NOMO-1 treated with dmso at 0.1 percent for 144 hours (cell line): ENCODE measurements at regions not wholly inside any gene's neighbourhood (a gene's known extent, or its start where the extent isn't known, plus 50 kb on each side); places are given as distances from the start of the nearest gene placed in this dataset.
"Not testable (repeated sequence)": the region's sequence is repeated elsewhere in the genome, so short reads cannot be mapped to it uniquely, and the experiment has no call there.

Source experiments
- DNase-seq: peaks from one replicate; lab custom pipeline; 2025; ENCODE audit not compliant: unreplicated experiment; lab: John Stamatoyannopoulos, UW

DNA sequence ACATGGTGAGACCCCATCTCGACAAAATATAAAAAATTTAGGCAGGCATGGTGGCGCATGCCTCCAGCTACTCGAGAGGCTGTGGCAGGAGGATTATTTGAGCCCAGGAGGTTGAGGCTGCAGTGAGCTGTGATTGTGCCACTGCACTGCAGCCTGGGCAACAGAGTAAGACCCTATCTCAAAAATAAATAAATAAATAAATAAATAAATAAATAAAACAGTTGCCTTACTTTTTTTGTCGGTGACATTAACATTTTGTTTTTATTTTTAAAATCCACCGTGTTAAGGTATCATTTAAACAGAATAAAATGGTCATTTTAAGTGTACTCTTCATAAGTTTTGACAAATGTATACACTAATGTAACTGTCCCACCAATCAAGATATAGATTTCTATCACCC lies 57.0 kb downstream of the RASL11A start:
- DNase-seq, result no peak

DNA sequence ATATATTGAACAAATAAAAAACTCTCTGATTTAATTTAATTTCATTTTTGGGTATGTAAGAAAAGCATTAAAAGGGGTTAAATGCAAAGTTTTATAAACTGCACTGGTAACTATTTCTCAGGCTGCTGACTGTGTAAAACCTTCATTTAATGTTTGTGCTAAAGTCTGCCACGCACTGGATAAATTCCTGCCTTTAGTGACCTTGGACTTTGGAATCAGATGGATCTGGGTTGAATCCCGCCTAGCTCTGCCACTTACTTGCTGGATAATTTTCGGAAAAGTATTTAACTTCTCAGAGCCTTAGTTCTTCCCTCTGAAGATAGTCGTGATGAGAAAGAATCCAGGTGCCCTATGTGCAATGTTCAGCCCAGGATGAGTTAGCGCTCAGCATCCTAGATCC lies 58.6 kb downstream of the RASL11A start:
- DNase-seq, result no peak

DNA sequence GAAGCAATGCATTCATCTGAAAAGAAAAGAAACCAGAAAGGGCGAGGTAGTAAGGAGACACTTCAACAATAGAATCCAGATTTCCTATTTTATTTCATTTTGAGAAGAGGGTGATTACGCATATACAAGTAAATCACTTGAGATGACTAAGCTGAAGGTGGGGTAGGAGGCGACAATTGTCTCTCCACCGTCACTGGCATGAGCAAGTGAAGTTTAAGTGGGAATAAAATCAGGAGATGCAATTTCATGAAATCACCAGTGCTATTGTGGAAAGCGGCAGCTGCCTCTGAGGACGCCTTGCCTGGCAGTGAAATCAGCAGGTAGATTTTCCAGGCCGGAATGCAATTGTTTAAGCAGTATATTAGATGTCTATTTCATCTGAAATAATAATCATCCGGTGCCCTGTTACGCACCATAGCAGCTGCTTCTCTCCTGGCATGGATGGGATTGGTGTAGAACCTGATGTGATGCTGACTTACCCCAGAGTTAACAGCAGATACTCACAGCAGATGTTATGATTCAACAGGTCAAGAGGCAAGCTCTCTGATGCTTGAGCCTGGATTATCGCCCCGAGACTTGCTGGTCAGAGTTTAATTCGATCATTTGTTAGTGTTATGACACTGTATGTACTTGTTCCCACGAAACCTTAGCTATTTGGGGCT lies 64.3 kb downstream of the RASL11A start:
- no peak for DNase-seq

DNA sequence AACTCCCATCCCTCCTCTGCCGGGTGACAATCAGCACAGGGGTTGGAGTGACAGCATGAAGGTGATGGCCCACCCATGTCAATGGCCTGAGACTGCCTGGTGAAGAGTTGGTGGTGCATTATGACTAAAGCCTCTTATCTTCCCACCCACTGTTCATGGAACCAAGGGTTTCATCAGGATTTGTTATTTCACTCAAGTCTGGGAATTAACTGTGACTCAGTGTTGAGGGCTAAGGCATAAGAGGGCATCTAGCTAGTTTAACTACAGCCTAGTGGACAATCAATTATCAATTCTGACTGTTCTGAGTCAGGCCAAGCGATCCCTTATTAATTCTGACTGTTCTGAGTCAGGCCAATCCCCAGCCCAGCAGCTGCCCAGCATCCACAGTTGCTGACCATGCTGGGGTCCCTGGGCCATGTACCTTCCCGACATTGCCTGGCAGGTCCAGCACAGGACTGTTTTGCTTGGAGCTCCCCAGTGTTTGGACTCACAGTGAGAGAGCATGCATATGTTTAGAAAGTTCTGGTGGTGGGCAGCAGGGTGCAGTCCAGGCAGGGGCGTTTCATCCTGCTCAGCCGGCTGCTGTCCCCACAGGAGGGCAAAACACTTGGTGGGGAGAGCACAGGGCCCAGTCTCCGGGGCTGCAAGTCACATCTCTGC lies 65.5 kb downstream of the RASL11A start:
- no peak for DNase-seq

DNA sequence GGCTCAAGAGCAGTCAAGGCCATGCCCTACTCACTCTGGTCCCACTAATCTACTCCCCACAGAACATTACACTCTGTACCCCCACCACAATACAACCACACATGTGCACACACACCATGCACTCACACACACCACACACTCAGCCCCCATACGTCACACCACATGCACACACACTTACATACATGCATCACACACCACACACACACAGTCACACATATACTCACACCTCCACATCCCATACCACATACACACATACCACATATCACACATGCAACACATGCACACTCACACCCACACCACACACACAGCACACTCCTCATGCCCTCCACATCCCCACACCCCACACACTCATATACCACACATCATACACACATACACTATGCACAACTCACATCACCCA lies 67.6 kb downstream of the RASL11A start:
- DNase-seq, result no peak

DNA sequence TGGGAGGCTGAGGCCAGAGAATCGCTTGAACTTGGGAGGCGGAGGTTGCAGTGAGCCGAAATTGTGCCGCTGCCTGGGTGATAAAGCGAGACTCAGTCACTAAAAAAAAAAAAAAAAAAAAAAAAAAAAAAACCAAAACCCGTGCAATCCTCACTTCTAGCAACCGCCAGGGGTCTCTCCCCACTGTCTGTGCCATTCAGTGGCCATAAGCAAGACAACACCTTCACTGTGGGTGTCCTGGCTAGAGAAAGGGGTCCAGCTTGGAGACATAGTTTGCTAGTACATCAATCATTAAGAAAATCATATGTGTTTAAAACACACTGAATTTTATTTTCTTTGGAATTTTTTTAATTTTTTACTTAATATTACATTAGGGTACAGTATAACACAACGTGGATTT lies 68.2 kb downstream of the RASL11A start:
- no peak for DNase-seq

DNA sequence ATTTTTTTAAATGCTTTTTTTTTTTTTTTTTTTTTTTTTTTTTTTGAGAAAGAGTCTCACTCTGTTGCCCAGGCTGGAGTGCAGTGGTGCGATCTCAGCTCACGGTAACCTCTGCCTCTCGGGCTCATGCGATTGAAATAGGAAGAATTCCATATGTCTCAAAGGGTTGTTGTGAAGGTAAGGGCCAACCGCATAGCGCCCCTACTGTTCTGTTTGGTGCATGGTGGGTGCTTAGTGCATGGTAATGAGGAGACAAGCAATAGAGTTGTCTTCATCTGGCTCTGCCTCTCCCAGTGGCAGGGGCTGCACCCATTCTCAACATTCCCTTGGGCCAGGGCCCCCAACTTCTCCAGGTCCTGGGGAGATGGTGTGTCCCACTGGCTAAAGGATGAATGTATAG lies 68.7 kb downstream of the RASL11A start:
- peak; percentile 52 for DNase-seq

DNA sequence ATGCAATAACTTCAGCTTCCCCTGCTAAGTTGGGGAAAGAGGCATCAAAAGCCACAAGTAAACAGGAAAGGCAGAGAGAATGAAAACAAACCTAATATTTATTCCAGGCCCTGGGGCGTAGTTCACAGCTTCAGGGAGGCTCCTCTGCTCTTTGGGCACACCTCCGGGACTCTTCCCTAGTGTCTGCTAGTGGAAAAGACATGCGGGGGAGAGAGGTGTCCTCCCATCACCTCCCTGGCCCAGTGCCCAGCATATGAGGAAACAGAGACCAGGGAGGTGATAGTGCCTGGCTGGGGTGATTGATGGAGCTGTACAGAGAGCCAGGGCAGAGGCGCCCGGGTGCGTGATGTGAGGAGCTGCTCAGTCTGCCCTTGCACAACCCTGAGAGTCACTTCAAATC lies 71.0 kb downstream of the RASL11A start:
- no peak for DNase-seq

DNA sequence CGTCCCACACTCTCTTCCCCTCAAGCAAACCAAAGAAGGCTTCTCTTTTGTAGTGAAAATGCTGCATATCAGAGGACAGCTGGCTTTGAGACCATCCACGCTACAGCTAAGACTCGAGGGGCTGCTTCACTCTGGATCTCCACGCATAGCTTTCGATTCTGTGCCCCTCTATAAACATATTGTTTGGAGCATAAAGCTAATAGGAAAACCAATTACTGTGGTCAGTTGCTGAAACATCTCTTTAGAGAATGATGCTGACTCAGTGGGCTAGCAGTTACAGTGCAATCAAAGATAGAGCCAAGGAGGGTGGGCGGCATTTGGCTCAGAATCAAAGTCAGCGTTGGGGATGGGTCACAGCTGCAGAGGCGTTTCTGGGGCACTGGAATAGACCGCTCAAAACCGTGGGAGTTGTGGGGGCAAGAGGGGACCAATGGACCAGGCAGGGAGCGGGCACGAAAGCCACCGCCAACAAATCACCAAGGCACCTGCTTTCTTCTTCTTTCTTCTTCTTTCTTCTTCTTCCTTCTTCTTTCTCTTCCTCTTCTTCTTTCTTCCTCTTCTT lies 76.7 kb downstream of the RASL11A start:
- no peak for DNase-seq

DNA sequence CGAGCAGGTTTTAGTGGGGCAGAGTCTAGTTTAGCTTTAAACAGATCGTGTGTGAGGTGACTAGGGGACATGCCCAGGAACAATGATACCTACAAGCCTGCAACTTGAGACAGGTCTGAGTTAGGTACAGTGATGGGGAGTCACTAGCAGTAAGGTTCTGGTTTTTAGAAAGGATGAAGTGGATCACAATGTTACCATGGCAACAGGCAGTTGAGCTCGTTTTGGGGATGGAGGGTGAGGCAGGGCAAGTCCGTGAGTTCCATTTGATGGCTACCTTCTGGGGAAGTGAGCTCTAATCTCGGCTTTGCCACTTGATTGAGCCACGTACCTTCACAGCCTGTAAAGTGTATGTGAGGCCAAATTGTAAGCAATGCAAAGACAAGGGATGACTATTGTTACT lies 76.0 kb upstream of the GTF3A start:
- no peak for DNase-seq

DNA sequence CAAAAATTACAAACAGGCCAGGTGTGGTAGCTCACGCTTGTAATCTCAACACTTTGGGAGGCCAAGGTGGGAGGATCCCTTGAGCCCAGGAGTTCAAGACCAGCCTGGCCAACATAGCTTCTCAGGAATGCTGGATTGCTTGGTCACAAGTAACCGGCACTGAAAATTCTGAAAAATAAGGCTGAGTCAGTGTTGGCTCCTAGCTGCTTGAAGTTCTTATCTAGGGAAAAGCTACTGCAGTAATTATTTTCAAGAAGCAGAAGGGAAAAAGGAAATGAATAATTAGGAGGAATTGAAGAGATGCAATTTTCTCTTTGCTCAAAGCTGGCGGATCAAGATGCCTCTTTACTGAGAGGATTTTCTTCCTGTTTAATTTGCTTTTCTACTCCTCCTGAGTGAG lies 75.0 kb upstream of the GTF3A start:
- DNase-seq, result no peak

DNA sequence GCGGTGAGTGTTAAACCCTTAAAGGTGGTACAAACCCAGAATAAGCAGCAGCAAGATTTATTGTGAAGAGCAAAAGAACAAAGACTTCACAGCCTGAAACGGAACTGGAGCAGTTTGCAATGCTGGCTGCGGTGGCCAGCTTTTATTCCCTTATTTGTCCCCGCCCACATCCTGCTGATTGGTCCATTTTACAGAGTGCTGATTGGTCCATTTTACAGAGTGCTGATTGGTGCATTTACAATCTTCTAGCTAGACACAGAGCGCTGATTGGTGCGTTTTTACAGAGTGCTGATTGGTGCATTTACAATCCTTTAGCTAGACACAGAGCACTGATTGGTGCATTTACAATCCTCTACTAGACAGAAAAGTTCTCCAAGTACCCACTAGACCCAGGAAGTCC lies 73.6 kb upstream of the GTF3A start:
- DNase-seq, result not testable (repeated sequence)

DNA sequence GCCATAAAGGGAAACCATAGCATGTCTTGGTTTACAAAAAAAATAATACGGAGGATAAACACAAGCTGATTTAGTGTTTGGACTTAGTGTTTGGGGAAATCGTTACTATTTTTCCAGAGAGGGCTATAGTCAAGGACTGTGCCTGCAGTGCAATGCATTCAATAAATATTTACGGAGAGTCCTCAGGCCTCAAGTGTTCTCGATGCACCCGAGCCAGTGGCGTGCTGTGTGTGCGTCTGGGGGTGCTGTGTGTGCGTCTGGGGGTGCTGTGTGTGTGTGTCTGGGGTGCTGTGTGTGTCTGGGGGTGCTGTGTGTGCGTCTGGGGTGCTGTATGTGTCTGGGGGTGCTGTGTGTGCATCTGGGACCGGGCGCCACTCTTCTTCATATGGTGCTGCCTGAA lies 71.7 kb upstream of the GTF3A start:
- no peak for DNase-seq

DNA sequence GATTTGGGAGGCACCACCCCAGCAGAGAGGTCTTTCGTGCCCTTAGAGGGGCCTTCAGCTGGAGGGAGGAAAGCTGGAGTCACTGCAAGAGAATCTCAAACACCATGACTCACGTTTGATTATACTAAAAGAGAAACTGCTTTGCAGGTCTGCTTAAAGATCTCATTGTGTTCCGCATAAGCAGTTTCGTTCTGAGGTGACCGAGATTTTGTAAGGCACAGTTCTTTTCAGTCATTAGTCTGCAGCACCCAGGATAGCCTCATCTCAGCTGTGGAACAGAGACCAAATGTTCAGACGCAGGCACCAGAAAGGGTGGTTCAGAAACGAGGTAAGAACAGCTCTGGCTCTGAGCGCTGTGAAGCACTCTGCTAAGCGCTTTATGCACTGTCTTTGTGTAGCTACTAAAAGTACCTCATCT lies 71.2 kb upstream of the GTF3A start:
- DNase-seq, result peak; percentile 77

DNA sequence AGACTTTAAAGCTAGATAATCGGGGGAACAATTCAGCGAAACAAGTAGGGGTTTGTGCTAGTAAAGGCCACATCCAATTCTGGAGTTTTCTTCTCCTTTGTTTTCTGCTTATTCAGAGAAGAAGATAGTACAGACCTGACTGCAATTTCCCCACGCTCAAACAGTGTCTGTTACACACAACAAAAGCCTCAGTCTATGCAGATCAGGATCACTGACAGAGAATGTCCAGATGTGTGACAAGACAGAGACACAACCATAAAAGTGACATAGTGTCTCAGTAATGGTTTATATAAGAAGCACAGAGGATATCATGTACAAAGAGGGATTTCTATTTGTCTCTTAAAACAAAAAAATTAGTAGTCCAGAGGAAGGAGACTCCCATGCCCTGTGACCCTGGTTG lies 70.7 kb upstream of the GTF3A start:
- no peak for DNase-seq

DNA sequence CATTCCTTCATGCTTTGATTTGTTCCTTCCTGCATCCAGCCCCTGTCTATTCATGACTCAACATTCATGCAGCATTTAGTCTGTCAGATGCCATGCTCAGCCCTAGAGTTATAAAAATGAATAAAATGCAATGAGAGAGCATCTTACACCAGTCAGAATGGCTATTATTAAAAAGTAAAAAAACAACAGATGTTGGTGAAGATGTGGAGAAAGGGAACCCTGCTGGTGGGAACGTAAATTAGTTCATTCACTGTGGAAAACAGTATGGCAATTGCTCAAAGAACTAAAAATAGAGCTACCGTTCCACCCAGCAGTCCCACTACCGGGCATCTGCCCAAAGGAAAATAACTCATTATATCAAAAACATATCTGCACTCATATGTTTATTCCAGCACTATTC lies 70.0 kb upstream of the GTF3A start:
- no peak for DNase-seq

DNA sequence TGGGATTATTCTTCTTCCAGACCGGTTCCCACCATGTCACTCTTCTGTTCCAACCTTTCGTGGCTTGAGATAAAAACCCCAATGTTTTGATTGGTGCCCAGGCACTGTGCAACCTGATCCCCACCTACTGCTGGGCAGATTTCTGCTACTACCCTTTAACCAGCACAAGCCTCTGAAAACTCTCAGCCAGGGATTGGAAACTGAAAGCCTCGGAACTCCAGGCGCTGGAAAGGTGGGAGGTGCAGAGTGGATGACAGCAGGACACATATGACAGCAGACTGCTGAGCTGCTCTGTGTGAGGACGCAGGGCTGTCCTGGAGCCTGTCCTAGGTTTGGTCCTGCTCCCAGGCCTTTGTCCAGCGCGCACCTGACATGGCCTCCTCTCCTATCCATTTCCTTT lies 68.5 kb upstream of the GTF3A start:
- DNase-seq, result no peak

DNA sequence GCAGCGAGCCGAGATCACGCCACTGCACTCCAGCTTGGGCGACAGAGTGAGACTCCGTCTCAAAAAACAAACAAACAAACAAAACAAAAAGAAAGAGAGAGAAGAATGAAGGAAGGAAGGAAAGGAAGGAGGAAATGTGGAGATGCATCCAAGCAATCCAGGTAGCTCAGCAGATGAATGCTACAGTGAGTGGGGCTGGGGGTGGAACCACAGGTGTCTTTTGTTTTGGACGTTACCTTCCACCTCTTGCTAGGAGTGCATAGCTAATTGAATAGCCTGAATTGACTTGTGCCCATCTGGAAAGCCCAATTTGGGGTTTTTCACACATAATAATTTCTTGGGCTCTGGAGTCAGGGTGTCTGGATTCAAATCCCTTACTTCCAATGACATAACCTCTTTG lies 66.0 kb upstream of the GTF3A start:
- DNase-seq, result no peak

DNA sequence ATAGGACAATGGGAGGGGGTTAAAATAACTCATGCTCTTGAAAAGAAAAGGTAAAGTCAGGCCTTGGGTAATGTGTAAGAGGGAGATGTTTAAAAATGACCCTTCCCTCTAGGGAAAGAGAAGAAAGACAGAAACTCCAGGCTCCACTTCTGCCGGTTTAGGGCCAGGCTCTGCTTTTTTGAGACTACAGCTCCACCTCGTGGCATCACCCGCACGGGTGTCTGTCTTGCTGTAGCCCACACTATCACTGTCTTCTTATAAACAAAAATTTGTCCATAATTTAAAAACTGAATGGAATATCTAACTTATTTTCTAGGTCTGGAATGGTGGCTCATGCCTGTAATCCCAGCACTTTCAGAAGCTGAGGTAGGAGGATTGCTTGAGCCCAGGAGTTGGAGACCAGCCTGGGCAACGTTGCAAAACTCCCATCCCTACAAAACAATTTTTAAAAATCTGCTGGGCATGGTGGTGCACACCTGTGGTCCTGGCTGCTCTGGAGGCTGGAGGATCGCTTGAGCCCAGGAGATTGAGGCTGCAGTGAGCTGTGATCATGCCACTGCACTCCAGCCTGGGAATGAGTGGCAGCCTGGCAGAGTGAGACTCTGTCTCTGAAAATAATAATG lies 65.1 kb upstream of the GTF3A start:
- peak; percentile 30 for DNase-seq

DNA sequence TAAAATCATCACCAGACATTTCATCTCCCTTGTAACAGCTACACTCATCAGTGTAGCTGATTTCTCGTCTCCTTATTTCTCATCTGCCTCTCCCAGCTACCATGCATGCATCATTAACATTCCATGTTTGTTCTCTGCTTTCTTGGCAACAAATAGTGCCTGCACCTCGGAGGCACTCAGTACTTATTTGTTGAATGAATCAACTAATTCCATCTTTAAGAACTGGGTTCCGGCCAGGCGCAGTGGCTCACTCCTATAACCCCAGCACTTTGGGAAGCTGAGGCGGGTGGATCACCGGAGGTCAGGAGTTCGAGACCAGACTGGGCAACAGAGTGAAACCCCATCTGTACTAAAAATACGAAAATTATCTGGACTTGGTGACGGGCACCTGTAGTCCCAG lies 63.9 kb upstream of the GTF3A start:
- DNase-seq, result no peak

DNA sequence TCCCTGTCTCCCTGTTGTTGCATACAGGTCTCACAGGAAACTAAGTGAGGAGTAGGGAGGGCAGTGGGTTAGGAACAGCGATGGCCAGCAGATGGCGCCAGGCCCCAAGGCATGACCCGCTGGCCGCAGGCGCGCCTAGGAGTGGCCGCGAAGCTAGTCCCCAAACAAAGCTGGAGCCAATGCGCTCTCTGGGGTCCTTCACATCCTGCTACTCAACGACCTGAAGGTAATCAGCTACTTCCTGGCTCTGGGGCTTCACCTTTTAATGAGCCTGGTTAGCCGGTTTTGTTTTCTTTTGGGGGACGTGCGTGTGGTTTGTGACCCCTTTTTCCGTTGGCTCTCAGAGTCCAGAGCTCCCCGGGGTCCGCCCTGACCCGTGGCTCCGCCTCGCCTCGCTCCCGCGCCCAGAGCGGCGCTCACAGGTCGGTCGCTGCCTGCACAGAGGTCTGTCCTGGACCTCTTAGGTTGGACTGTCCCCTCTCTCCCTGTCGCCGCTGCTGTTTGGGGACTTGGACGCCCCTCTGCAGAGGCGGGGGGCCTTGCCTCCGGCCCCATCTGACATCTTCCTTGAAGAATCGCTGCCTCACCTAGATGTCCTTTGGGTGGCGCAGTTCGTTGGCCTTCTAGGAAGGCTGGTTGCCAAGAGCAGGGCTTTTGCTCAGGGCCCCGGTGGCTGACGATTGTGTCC lies 62.2 kb upstream of the GTF3A start:
- DNase-seq, result peak; percentile 89

DNA sequence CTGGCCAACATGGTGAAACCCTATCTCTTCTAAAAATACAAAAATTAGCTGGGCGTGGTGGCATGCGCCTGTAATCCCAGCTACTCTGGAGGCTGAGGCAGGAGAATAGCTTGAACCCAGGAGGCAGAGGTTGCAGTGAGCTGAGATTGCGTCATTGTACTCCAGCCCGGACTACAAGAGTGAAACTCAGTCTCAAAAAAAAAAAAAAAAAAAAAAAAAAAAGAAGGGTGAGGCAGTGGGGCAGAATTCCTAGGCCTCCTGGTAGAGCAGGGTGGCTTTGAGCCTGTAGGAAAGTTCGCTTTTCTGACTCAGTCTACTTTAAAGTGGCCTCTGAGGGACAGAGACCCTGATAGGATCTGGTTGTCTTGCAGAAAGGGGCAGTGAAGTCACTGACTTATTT lies 60.8 kb upstream of the GTF3A start:
- not testable (repeated sequence) for DNase-seq
